ENCODE measurements at regions not wholly inside any gene's neighbourhood (a gene's known extent, or its start where the extent isn't known, plus 50 kb on each side); places are given as distances from the start of the nearest gene placed in this dataset.

DNA sequence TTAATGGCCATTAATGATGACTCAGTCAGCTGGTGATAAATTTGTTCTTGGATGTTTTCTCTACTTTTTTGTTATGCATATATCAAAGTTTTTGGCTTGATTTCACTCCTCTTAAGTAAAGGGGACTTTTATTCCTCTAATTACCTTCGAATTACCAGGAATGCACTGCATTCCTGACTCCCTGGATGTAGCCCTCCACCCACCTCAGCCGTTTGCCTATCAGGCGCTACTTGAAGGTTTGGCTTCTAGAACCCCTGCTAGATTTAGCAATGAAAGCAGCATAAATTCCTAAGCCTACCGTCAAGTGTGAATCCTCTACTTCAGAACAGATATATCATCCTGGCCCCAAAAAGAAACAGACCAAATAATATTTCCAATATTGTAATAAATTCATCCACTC is 387.8 kb upstream of the ADGRL2 start:
- no peaks in the 10 kb centered on the region for H3K4me1 ChIP-seq (replicated peaks)
- no peak for DNase-seq (ENCODE audit: low spot score)
- no peaks in the 10 kb centered on the region for H3K27me3 ChIP-seq (replicated peaks; ENCODE audit: insufficient read depth)
- intact Hi-C loops (cut with DNase I) = no loop called here
- TF ChIP-seq POLR2A (IDR thresholded peaks at IDR 0.05) (no peak), POLR2AphosphoS5 (IDR thresholded peaks at IDR 0.05) (no peak)
- TF ChIP-seq, protein P1, sequence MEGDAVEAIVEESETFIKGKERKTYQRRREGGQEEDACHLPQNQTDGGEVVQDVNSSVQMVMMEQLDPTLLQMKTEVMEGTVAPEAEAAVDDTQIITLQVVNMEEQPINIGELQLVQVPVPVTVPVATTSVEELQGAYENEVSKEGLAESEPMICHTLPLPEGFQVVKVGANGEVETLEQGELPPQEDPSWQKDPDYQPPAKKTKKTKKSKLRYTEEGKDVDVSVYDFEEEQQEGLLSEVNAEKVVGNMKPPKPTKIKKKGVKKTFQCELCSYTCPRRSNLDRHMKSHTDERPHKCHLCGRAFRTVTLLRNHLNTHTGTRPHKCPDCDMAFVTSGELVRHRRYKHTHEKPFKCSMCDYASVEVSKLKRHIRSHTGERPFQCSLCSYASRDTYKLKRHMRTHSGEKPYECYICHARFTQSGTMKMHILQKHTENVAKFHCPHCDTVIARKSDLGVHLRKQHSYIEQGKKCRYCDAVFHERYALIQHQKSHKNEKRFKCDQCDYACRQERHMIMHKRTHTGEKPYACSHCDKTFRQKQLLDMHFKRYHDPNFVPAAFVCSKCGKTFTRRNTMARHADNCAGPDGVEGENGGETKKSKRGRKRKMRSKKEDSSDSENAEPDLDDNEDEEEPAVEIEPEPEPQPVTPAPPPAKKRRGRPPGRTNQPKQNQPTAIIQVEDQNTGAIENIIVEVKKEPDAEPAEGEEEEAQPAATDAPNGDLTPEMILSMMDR (IDR thresholded peaks at IDR 0.05) = no peak
- H3K36me3 ChIP-seq = no peaks in the 10 kb centered on the region
- no peak overlapping the region for H3K4me3 ChIP-seq
- H3K9me3 ChIP-seq = no peaks in the 10 kb centered on the region
- 85% methylated on average over 4 of the region's 4 CpGs for WGBS
- no peak overlapping the region for H3K27ac ChIP-seq

DNA sequence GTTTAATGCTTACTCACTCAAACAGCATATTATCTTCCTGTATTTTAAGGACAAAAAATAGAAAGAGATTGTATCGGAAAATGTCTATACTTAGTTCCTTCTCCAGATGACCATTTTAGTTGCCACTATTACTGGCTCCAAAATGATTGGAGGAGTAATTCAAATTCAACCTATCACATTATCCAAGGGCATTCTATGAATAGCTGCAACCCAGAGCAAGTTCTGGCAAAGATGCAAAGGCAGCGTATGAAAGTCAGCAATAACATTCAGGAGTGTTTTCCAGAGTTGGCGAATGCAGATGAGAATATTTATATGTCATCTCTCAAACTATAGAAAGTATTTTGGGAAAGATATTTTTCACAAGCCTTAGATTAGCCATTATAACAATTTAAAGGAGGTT is 389.8 kb upstream of the ADGRL2 start:
- Histone ChIP-seq H3K4me1 (replicated peaks) (peaks cover 4% of the 10 kb centered on the region), H3K27me3 (replicated peaks; ENCODE audit: insufficient read depth) (no peaks in the 10 kb centered on the region), H3K36me3 (no peaks in the 10 kb centered on the region), H3K9me3 (no peaks in the 10 kb centered on the region), H3K27ac (no peak overlapping the region), H3K4me3 (no peak overlapping the region)
- no peak for DNase-seq (ENCODE audit: low spot score)
- intact Hi-C loops (cut with DNase I) = no loop called here
- TF ChIP-seq, protein P1 (IDR thresholded peaks at IDR 0.05) = no peak
- TF ChIP-seq POLR2A (IDR thresholded peaks at IDR 0.05) (no peak), POLR2AphosphoS5 (IDR thresholded peaks at IDR 0.05) (no peak)
- 78% methylated on average over 3 of the region's 3 CpGs for WGBS

- DNase-seq (ENCODE audit: low spot score) = no peak
- no peaks in the 10 kb centered on the region for H3K36me3 ChIP-seq
- intact Hi-C loops (cut with DNase I) = no loop called here
- no peaks in the 10 kb centered on the region for H3K27me3 ChIP-seq (replicated peaks; ENCODE audit: insufficient read depth)
- no peak overlapping the region for H3K4me3 ChIP-seq
- WGBS = 29% methylated on average over 1 of the region's 1 CpG
- TF ChIP-seq, protein P1 (IDR thresholded peaks at IDR 0.05) = no peak
- no peak for TF ChIP-seq POLR2AphosphoS5 (IDR thresholded peaks at IDR 0.05)
- TF ChIP-seq POLR2A (IDR thresholded peaks at IDR 0.05) = no peak
- H3K9me3 ChIP-seq = no peaks in the 10 kb centered on the region
- peaks cover 4% of the 10 kb centered on the region for H3K4me1 ChIP-seq (replicated peaks)
- H3K27ac ChIP-seq = no peak overlapping the region
Observed at GRCh38 chr1:81410351-81410750, 390.4 kb upstream of the ADGRL2 start.

GRCh38 chr1:81409780-81410274 is 390.9 kb upstream of the ADGRL2 start:
- DNase-seq (ENCODE audit: low spot score) = no peak
- H3K27me3 ChIP-seq (replicated peaks; ENCODE audit: insufficient read depth) = no peaks in the 10 kb centered on the region
- WGBS = 68% methylated on average over 3 of the region's 3 CpGs
- TF ChIP-seq POLR2A (IDR thresholded peaks at IDR 0.05) = no peak
- TF ChIP-seq, protein P1 (IDR thresholded peaks at IDR 0.05) = no peak
- no peak for TF ChIP-seq POLR2AphosphoS5 (IDR thresholded peaks at IDR 0.05)
- intact Hi-C loops (cut with DNase I) = no loop called here
- H3K4me3 ChIP-seq = no peak overlapping the region
- peaks cover 4% of the 10 kb centered on the region for H3K4me1 ChIP-seq (replicated peaks)
- H3K27ac ChIP-seq = no peak overlapping the region
- no peaks in the 10 kb centered on the region for H3K36me3 ChIP-seq
- H3K9me3 ChIP-seq = no peaks in the 10 kb centered on the region

GRCh38 chr1:81409262-81409661 is 391.5 kb upstream of the ADGRL2 start:
- Histone ChIP-seq H3K4me3 (no peak overlapping the region), H3K36me3 (no peaks in the 10 kb centered on the region), H3K9me3 (no peaks in the 10 kb centered on the region), H3K4me1 (replicated peaks) (peaks cover 4% of the 10 kb centered on the region), H3K27ac (no peak overlapping the region), H3K27me3 (replicated peaks; ENCODE audit: insufficient read depth) (no peaks in the 10 kb centered on the region)
- no peak for DNase-seq (ENCODE audit: low spot score)
- TF ChIP-seq POLR2A (IDR thresholded peaks at IDR 0.05) = no peak
- TF ChIP-seq, protein P1 (IDR thresholded peaks at IDR 0.05) = no peak
- TF ChIP-seq POLR2AphosphoS5 (IDR thresholded peaks at IDR 0.05) = no peak
- intact Hi-C loops (cut with DNase I) = no loop called here

Measured in prostate gland (tissue), 2 donors.